ENCODE measurements at regions not wholly inside any gene's neighbourhood (a gene's known extent, or its start where the extent isn't known, plus 50 kb on each side); places are given as distances from the start of the nearest gene placed in this dataset.

- H3K36me3 ChIP-seq (ENCODE audit: control insufficient read depth, insufficient read depth, low read length): no peaks in the 10 kb centered on the region
- in situ Hi-C loops (cut with MboI) (no loop called here), intact Hi-C loops (cut with micrococcal nuclease) (no loop called here)
- no peak for TF ChIP-seq CREB3 (tag; conservative IDR thresholded peaks at IDR 0.05; ENCODE audit: low read depth)
- no peak for TF ChIP-seq TCFL5 (CRISPR knock-in tag; conservative IDR thresholded peaks at IDR 0.05)
- no peak for TF ChIP-seq EZH2 (IDR thresholded peaks at IDR 0.05; ENCODE audit: borderline replicate concordance, low read depth, low read length)
- no peak for TF ChIP-seq MCM3 (IDR thresholded peaks at IDR 0.05)
- no peak for TF ChIP-seq WHSC1 (IDR thresholded peaks at IDR 0.05; ENCODE audit: low read length)
- TF ChIP-seq ZNF280A (IDR thresholded peaks at IDR 0.05; ENCODE audit: low read depth, partially characterized antibody): no peak
- TF ChIP-seq RFX1 (IDR thresholded peaks at IDR 0.05): no peak
- TF ChIP-seq NFYB (IDR thresholded peaks at IDR 0.05; ENCODE audit: extremely low read depth, insufficient read length): no peak
- no peak for TF ChIP-seq NCOA6 (IDR thresholded peaks at IDR 0.05)
- no peak for TF ChIP-seq PHB (CRISPR knock-in tag; IDR thresholded peaks at IDR 0.05)
- TF ChIP-seq KLF10 (CRISPR knock-in tag; IDR thresholded peaks at IDR 0.05): no peak
- TF ChIP-seq ZZZ3 (IDR thresholded peaks at IDR 0.05): no peak
- TF ChIP-seq FOXA3 (CRISPR knock-in tag; conservative IDR thresholded peaks at IDR 0.05 in 1 of 2, IDR thresholded peaks at IDR 0.05 in 1 of 2): no peak
- TF ChIP-seq PHF20 (IDR thresholded peaks at IDR 0.05; ENCODE audit: partially characterized antibody): no peak
- 4% methylated on average over 2 of the region's 2 CpGs for WGBS (ENCODE audit: insufficient coverage, low coverage, missing lambda C conversion rate)
- H3K4me2 ChIP-seq (ENCODE audit: insufficient read depth, low read length): no peak overlapping the region
- no peak overlapping the region for H3K4me3 ChIP-seq
- no peak overlapping the region for H3K9ac ChIP-seq (ENCODE audit: insufficient read depth in 1 of 2, low read depth in 2 of 2, low read length in 2 of 2)
- CTCF ChIA-PET (ENCODE audit: low intra/inter-chr PET ratio): no interaction called here
- DNase-seq (ENCODE audit: extremely low read depth in 1 of 4, low spot score in 3 of 4): no peak
- H4K20me1 ChIP-seq (replicated peaks; ENCODE audit: control insufficient read depth, insufficient read depth, low read length): no peaks in the 10 kb centered on the region
- no peaks in the 10 kb centered on the region for H3K9me1 ChIP-seq (ENCODE audit: control insufficient read depth, insufficient read depth, low read length)
- H3K27ac ChIP-seq (ENCODE audit: extremely low read depth, low read depth, low read length): no peak overlapping the region
- no peaks in the 10 kb centered on the region for H3K27me3 ChIP-seq (ENCODE audit: control insufficient read depth in 2 of 2, insufficient read depth in 2 of 2, low read length in 2 of 2)
- no peak overlapping the region for H2AFZ ChIP-seq (ENCODE audit: low read depth, low read length)
- H3K4me1 ChIP-seq (replicated peaks in 1 of 2; ENCODE audit: control insufficient read depth in 2 of 2, insufficient read depth in 2 of 2, low read length in 2 of 2): no peaks in the 10 kb centered on the region
- no peaks in the 10 kb centered on the region for H3K79me2 ChIP-seq (ENCODE audit: control insufficient read depth, insufficient read depth, low read length)
- no peak for ATAC-seq
- no peaks in the 10 kb centered on the region for H3K9me3 ChIP-seq (replicated peaks; ENCODE audit: control insufficient read depth, insufficient read depth, low read depth, low read length)
- FAIRE-seq: no peak
- no TSS peak for BruUV-seq (replicated peaks)
- POLR2A ChIA-PET: no interaction called here
Measured at GRCh38 chr5:123928401-123928800, 416.4 kb downstream of the CSNK1G3 start.

Measured in K562 (cell line).